ENCODE measurements at regions not wholly inside any gene's neighbourhood (a gene's known extent, or its start where the extent isn't known, plus 50 kb on each side); places are given as distances from the start of the nearest gene placed in this dataset.

DNA sequence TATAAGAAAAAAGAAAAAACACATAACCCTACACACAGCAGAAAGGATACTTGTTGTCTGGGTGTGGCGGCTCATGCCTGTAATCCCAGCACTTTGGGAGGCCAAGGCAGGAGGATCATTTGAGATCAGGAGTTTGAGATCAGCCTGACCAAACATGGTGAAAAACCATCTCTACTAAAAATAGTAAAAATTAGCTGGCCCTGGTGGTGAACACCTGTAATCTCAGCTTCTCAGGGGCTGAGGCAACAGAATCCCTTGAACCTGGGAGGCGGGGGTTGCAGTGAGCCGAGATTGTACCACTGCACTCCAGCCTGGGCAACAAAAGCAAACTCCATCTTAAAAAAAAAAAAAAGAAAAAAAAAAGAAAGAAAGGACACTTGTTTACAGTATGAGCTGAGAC lies 147.6 kb upstream of the PITX1 start:
- TF ChIP-seq POLR2A (IDR thresholded peaks at IDR 0.05) (no peak), POLR2AphosphoS5 (IDR thresholded peaks at IDR 0.05) (no peak)
- TF ChIP-seq, protein P1, sequence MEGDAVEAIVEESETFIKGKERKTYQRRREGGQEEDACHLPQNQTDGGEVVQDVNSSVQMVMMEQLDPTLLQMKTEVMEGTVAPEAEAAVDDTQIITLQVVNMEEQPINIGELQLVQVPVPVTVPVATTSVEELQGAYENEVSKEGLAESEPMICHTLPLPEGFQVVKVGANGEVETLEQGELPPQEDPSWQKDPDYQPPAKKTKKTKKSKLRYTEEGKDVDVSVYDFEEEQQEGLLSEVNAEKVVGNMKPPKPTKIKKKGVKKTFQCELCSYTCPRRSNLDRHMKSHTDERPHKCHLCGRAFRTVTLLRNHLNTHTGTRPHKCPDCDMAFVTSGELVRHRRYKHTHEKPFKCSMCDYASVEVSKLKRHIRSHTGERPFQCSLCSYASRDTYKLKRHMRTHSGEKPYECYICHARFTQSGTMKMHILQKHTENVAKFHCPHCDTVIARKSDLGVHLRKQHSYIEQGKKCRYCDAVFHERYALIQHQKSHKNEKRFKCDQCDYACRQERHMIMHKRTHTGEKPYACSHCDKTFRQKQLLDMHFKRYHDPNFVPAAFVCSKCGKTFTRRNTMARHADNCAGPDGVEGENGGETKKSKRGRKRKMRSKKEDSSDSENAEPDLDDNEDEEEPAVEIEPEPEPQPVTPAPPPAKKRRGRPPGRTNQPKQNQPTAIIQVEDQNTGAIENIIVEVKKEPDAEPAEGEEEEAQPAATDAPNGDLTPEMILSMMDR (IDR thresholded peaks at IDR 0.05): no peak

Measured in breast epithelium (tissue), 3 donors.